ENCODE measurements at regions not wholly inside any gene's neighbourhood (a gene's known extent, or its start where the extent isn't known, plus 50 kb on each side); places are given as distances from the start of the nearest gene placed in this dataset.
"Not testable (repeated sequence)": the region's sequence is repeated elsewhere in the genome, so short reads cannot be mapped to it uniquely, and the experiment has no call there.

DNA sequence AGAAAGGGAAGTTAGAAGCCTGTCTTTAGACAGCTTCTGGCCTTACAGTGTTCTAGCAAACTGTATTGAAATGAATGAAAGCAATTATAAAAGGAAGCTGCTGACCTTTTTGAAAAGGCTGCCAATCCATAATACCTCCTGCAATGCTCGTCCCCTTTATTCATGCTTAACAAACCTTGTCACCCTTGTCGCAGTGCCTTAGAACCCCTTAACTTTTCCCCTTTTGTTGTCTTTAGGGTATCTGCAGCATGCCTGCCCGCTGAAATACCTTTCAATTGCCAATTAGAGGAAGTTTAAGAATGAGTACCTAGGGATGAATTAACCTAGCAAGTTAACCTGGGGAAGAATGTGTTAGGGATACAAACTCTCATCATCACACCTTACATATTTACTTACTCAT lies 731.2 kb downstream of the RERGL start:
- no peak for DNase-seq

- DNase-seq: no peak
These were observed 732.6 kb downstream of the RERGL start for GRCh38 chr12:17357396-17357795.

GRCh38 chr12:17352164-17352563 lies 737.8 kb downstream of the RERGL start:
- DNase-seq: no peak

- DNase-seq: no peak
These were observed 741.7 kb downstream of the RERGL start for GRCh38 chr12:17348311-17348710.

GRCh38 chr12:17344649-17345048 lies 738.7 kb upstream of the LMO3 start:
- no peak for DNase-seq

- no peak for DNase-seq
These were observed 736.5 kb upstream of the LMO3 start for GRCh38 chr12:17342381-17342961.

DNA sequence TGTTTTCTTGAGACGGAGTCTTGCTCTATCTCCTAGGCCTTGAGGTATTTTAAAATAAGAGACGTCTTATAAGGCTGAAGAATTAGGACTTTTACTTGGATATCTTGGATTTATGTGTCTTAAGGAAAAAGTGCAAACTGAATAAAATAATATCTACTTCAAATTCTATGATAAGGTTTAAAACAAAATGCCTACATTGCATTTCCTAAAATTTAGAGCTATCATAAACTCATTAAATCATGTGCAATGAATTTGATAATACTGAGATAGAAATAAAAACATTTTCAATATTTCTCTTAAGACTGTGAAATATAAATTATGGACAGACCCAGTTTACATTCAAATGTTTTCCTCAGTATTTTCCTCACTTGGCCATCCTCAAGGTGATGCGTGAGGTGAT lies 729.5 kb upstream of the LMO3 start:
- DNase-seq: no peak

DNA sequence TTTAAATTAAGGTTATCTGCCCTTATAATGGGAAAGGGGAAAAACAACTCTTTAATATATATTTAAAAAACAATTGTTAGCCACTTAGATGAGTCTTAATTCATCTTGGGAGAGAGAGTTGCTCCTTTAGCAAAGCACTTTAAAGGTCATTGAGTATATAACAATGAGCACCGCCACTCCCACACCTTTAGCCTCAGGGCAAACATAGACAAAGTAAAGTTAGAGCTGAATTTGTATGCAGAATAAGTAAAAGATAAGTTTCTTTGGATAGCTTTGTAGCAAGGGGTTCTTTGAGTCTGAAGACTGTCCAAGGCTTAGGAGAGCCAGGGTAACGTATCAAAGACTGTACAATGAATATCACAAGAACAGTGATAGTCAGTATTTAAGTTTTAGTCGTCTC lies 728.8 kb upstream of the LMO3 start:
- no peak for DNase-seq

DNA sequence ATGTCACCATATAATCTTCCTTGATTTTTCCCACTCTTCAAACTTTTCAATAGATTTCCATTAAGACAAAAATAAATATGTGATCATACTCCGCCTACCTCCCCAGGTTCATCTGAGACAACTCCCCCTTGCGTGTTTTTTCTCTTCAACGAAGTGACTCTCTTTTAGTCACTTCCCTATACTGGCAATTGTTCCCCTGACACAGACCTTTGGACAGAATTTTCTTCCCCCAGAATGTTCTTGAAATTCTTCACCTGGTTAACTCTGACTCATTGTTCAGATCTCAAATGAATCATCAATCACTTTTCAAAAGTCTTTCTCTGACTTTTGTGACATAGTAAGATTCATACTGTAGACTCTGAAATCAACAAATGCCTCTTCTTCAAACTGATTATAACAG lies 727.3 kb upstream of the LMO3 start:
- DNase-seq: peak in 6 of 56 donors; percentile 1 to 57 (median 15)

DNA sequence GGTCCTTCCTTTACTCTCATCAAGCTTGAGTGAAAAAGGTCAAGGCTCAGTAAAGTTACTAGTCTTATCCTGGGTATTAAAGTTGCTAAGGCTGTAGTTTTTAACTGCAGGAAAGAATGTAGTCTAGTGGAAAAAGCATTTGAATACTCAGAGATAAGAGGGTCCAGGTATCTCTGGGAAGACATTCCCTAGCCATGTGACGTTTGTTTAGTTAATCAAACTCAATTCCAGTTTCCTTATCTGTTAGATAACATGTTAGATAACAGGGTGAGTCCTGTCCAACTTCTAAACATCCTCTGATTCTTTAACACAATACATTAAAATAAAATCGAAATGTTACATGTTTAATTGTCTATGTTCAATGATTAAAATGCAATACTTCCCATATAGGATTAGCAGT lies 720.7 kb upstream of the LMO3 start:
- no peak for DNase-seq

DNA sequence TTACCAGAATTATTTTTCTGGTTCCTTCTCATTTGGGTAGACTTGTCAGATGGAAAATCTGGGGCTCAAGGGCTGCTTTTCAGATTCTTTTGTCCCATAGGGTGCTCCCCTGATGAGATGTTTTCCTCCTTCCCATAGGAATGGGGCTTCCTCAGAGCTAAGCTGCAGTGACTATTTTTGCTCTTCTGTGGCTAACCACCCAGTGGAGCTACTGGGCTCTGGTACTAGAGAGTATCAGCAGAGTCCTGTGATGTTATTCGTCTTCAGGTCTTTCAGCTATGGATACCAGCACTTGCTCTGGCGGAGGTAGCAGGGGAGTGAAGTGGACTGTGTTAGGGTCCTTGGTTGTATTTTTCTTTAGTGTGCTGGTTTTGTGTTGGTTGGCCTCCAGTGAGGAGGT lies 716.1 kb upstream of the LMO3 start:
- DNase-seq: no peak

DNA sequence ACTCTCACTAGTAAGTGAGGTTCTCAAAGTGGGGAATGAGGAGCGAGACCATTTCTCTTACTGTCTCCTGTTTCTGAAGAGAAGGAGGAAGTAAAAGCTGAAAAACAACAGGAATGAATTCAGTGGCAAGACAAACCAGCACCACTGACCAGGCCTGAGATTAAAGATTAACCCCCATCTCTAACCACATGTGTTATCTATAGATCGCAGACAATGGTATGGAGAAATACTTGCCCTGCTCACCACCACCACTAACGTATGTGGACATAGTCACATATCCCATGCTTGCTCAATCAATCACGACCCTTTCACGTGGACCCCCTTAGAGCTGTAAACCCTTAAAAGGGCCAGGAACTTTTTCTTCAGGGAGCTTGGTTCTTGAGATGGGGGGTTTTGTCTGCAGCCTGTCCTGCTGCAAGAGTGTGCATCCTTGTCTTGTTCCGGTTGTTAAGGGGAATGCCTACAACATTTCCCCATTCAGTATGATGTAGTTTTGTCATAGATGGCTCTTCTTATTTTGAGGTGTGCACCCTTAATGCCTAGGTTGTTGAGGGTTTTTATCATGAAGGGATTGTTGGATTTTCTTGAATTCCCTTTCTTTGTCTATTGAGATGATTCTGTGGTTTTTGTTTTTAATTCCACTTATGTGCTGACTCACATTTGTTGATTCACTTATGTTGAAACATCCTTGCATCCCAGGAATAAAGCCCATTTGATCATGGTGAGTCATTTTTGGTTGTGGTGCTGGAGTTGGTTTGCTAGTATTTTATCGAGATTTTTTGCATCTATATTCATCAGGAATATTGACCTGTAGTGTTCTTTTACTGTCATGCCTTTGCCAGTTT lies 698.8 kb upstream of the LMO3 start:
- no peak for DNase-seq

GRCh38 chr12:17302001-17302400 lies 696.0 kb upstream of the LMO3 start:
- no peak for DNase-seq

DNA sequence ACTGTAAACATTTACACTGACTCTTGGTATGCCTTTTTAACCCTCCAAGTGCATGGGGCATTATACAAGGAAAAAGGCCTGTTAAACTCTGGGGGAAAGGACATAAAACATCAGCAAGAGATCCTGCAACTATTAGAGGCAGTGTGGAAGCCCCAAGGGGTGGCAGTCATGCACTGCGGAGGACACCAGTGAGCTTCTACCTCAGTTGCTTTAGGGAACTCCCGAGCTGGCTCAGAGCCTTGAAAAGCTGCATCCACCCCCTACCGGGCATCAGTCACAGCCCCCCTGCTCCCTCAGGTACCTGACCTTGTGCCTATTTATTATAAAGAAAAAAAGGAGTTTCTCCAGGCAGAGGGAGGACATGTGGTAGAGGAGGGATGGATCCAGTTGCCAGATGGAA lies 695.6 kb upstream of the LMO3 start:
- no peak for DNase-seq

- no peak for DNase-seq
These were observed 690.9 kb upstream of the LMO3 start for GRCh38 chr12:17296882-17297281.

DNA sequence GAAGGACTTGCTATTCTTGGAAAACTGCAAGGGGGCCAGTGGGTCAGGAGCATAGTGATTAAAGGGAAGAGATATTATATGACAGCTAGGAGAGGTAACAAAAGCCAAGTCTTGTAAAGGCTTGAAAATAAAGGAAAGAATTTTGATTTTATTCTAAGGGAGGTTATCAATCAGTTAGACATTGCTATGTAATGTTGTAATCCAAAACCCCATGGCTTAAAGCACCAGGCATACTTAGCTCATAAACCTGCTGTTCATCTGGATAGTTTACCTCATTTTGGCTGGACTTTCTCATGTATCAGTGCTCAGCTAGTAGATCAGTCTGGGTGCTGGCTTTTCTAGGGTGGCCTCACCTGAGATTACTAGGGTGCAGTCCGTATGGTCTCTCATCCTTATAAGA lies 680.9 kb upstream of the LMO3 start:
- no peak for DNase-seq

- DNase-seq: no peak
These were observed 678.9 kb upstream of the LMO3 start for GRCh38 chr12:17284873-17285272.

DNA sequence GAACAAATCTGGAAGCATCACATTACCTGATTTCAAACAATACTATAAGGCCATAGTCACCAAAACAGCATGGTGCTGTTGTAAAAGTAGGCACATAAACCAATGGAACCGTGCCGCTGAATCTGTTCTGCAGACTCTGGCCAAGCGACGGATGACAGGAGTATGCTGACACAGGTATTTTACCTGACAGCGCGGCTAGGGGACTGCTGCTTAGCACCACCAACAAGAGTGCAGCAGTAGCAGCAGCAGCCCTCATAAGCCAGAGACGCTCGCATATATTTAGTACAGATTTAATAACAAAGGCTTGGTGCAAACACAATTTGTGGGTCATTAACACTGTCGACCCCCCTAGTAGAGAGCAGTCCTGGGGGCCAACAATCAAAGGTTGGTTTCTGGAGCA lies 677.6 kb upstream of the LMO3 start:
- DNase-seq: no peak

- not testable (repeated sequence) for DNase-seq
These were observed 676.2 kb upstream of the LMO3 start for GRCh38 chr12:17282169-17282568.

- no peak for DNase-seq
These were observed 673.0 kb upstream of the LMO3 start for GRCh38 chr12:17278946-17279345.

- no peak for DNase-seq
These were observed 670.2 kb upstream of the LMO3 start for GRCh38 chr12:17276196-17276595.

DNA sequence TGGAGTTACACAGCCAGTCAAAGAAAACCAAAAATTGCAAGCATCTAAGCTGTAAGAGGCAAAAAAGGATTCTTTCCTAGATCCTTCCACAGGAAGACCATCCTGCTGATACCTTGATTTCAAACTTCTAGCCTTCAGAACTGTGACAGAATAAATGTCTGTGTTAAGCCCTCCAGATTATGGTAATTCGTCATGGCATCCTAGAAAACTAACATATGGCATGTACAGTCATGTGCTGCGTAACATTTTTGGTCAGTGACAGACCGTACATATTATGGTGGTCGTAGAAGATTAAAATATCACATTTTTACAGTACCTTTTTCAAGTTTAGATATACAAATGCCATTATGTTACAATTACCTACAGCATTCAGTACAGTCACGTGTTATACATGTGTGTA lies 660.9 kb upstream of the LMO3 start:
- DNase-seq: no peak

DNA sequence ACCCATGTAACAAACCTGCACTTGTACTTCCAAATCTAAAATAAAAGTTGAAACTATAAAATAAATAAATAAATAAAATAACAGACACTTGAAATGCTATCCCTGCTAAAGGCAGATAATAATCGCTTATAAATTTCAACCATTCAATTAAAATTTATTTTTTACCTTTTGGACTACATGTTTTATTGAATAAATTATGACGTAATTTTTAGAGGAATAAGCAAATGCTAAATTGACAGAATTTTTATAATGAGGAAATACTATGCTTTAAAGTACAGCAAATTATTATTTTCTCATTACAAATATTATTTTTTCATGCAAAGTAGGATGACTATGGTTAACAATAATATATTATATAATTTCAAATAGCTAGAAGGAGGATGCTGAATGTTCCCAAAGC lies 658.6 kb upstream of the LMO3 start:
- no peak for DNase-seq

Data from nucleus accumbens (tissue), 56 donors.